ENCODE measurements at regions not wholly inside any gene's neighbourhood (a gene's known extent, or its start where the extent isn't known, plus 50 kb on each side); places are given as distances from the start of the nearest gene placed in this dataset.

- TF ChIP-seq ASH2L (IDR thresholded peaks at IDR 0.05; ENCODE audit: low read length), result no peak
- TF ChIP-seq JUND (IDR thresholded peaks at IDR 0.05; ENCODE audit: low read length), result no peak
- no peak for TF ChIP-seq CEBPB (IDR thresholded peaks at IDR 0.05; ENCODE audit: low read depth, low read length)
- TF ChIP-seq CTCF (IDR thresholded peaks at IDR 0.05; ENCODE audit: control extremely low read depth in 1 of 3, insufficient read depth in 1 of 3, low read depth in 1 of 3, low read length in 3 of 3), result no peak
- no peak for TF ChIP-seq POLR2AphosphoS5 (IDR thresholded peaks at IDR 0.05; ENCODE audit: low read depth, low read length)
- TF ChIP-seq TBP (IDR thresholded peaks at IDR 0.05; ENCODE audit: low read depth, low read length), result no peak
- TF ChIP-seq EZH2 (IDR thresholded peaks at IDR 0.05; ENCODE audit: low read depth, low read length, severe bottlenecking), result no peak
- TF ChIP-seq SRF (IDR thresholded peaks at IDR 0.05; ENCODE audit: low read depth, low read length), result no peak
- TF ChIP-seq GTF2F1 (IDR thresholded peaks at IDR 0.05; ENCODE audit: borderline replicate concordance, low read depth, low read length), result no peak
- TF ChIP-seq SP1 (IDR thresholded peaks at IDR 0.05; ENCODE audit: low read depth, low read length), result no peak
- TF ChIP-seq, protein P1, sequence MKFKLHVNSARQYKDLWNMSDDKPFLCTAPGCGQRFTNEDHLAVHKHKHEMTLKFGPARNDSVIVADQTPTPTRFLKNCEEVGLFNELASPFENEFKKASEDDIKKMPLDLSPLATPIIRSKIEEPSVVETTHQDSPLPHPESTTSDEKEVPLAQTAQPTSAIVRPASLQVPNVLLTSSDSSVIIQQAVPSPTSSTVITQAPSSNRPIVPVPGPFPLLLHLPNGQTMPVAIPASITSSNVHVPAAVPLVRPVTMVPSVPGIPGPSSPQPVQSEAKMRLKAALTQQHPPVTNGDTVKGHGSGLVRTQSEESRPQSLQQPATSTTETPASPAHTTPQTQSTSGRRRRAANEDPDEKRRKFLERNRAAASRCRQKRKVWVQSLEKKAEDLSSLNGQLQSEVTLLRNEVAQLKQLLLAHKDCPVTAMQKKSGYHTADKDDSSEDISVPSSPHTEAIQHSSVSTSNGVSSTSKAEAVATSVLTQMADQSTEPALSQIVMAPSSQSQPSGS (IDR thresholded peaks at IDR 0.05; ENCODE audit: low read length), result no peak
- TF ChIP-seq EP300 (IDR thresholded peaks at IDR 0.05; ENCODE audit: borderline replicate concordance in 1 of 2, low read depth in 2 of 2, low read length in 2 of 2), result no peak
- TF ChIP-seq E2F6 (IDR thresholded peaks at IDR 0.05), result no peak
Observed at GRCh38 chr7:34269084-34269483, 363.7 kb downstream of the BMPER start.

Measured in H1 (cell line).